Panc1 (cell line): ENCODE measurements at regions not wholly inside any gene's neighbourhood (a gene's known extent, or its start where the extent isn't known, plus 50 kb on each side); places are given as distances from the start of the nearest gene placed in this dataset.

Experiments used
- ATAC-seq: fragments of 200-7000 bp; cut with Tn5 transposase; 2 replicates; pipeline ENCODE4 v1.9.1; 2020; ENCODE audit warnings: mild to moderate bottlenecking, moderate library complexity
- BruUV-seq: library from RNA; stranded (reverse); fragments of 400-500 nt; replicated peaks from 2 replicates; lab custom pipeline; 2021; lab: Mats Ljungman, UMichigan
- CTCF ChIA-PET: fragments of 300-600 bp; sonication (Branson Sonifier 250); formaldehyde crosslinking; loops from one replicate; lab custom pipeline; 2022; ENCODE audit warnings: antibody characterized with exemption; lab: Charles Lee
- POLR2A ChIA-PET: fragments of 300-600 bp; sonication (Branson Sonifier 250); formaldehyde crosslinking; loops from one replicate; lab custom pipeline; 2022; ENCODE audit warnings: antibody characterized with exemption; lab: Charles Lee
- DNase-seq: peaks from one replicate; pipeline ENCODE4 v3.0.0-alpha.2; 2010; ENCODE audit warnings: low read depth, low spot score
- H3K27ac ChIP-seq: 2 replicates; pipeline ENCODE4 v1.5.1; 2011; ENCODE audit warnings: mild to moderate bottlenecking, low read length, inconsistent platforms
- H3K27me3 ChIP-seq: fragments of 200-500 bp; sonication (Bioruptor generic); 2 replicates; pipeline ENCODE4 v1.6.0; 2014; ENCODE audit warnings: low read length, inconsistent platforms; ENCODE audit not compliant: control insufficient read depth, insufficient read depth
- H3K36me3 ChIP-seq: fragments of 200-500 bp; sonication (Bioruptor generic); 2 replicates; pipeline ENCODE4 v1.5.1; 2014; ENCODE audit warnings: inconsistent platforms, mild to moderate bottlenecking, low read length, moderate library complexity; ENCODE audit not compliant: control insufficient read depth, insufficient read depth
- H3K4me1 ChIP-seq: 2 replicates; pipeline ENCODE4 v1.5.1; 2011; ENCODE audit warnings: inconsistent platforms, mild to moderate bottlenecking, low read length, moderate library complexity; ENCODE audit not compliant: control insufficient read depth, insufficient read depth
- H3K4me3 ChIP-seq, 2 experiments: 2 replicates each; pipeline ENCODE4 v1.5.1; 2011 to 2012; ENCODE audit warnings: low read depth in 2 of 2, low read length in 2 of 2, mild to moderate bottlenecking in 2 of 2, inconsistent platforms in 1 of 2, moderate library complexity in 1 of 2
- H3K9me3 ChIP-seq: fragments of 200-500 bp; sonication (Bioruptor generic); 2 replicates; pipeline ENCODE4 v1.5.1; 2014; ENCODE audit warnings: low read depth, mild to moderate bottlenecking, inconsistent platforms, low read length, moderate library complexity; ENCODE audit not compliant: control insufficient read depth, insufficient read depth
- CTCF ChIP-seq: fragments of 450-650 bp; IDR thresholded peaks from 2 replicates; pipeline ENCODE4 v1.5.1; 2017; ENCODE audit warnings: mild to moderate bottlenecking
- POLR2AphosphoS5 ChIP-seq: IDR thresholded peaks from 2 replicates; pipeline ENCODE4 v1.6.1; 2012; ENCODE audit warnings: mild to moderate bottlenecking, low read depth, low read length, moderate library complexity
- REST ChIP-seq, 2 experiments: IDR thresholded peaks; 2 replicates each; pipeline ENCODE4 v1.6.1; 2011 to 2012; ENCODE audit warnings: low read depth in 2 of 2, control low read depth in 1 of 2, low read length in 1 of 2, mild to moderate bottlenecking in 1 of 2, moderate library complexity in 1 of 2; ENCODE audit not compliant: insufficient read depth in 1 of 2
- SIN3A ChIP-seq: IDR thresholded peaks from 2 replicates; pipeline ENCODE4 v1.6.1; 2012; ENCODE audit warnings: low read depth, mild to moderate bottlenecking, low read length, moderate library complexity, borderline replicate concordance; ENCODE audit not compliant: insufficient read depth
- TCF7L2 ChIP-seq: IDR thresholded peaks from 2 replicates; pipeline ENCODE4 v1.6.1; 2011; ENCODE audit warnings: mild to moderate bottlenecking, low read depth, low read length, inconsistent platforms
- in situ Hi-C: cut with HindIII; loops from 2 replicates; pipeline ENCODE4 v1.10.0; 2016; ENCODE audit warnings: low sequenced_read_pairs, low pct_unique_long_range_greater_than_20kb
- intact Hi-C: fragments of 100-400 bp; cut with micrococcal nuclease; formaldehyde crosslinking; loops from one replicate; pipeline ENCODE4 v1.10.0; 2022; ENCODE audit not compliant: unreplicated experiment

GRCh38 chr2:212811036-212811805, 272.6 kb upstream of the ERBB4 start:
- intact Hi-C loops: no loop called here
- DNase-seq: no peak
- H3K4me1 ChIP-seq: no peaks in the 10 kb centered on the region
- BruUV-seq: no TSS peak
- no peaks in the 10 kb centered on the region for H3K9me3 ChIP-seq
- no peak overlapping the region for H3K27ac ChIP-seq
- H3K27me3 ChIP-seq: no peaks in the 10 kb centered on the region
- H3K36me3 ChIP-seq: no peaks in the 10 kb centered on the region
- POLR2A ChIA-PET: no interaction called here
- in situ Hi-C loops: no loop called here
- CTCF ChIA-PET: no interaction called here
- no peak for ATAC-seq
- no peak overlapping the region for H3K4me3 ChIP-seq
- no peak for TF ChIP-seq TCF7L2
- TF ChIP-seq CTCF: no peak
- no peak for TF ChIP-seq REST (IDR thresholded peaks at IDR 0.05; ENCODE audit: insufficient read depth in 1 of 2, low read depth in 2 of 2, low read length in 1 of 2)
- TF ChIP-seq POLR2AphosphoS5: no peak

- ChIA-PET CTCF (no interaction called here), POLR2A (no interaction called here)
- H3K36me3 ChIP-seq: no peaks in the 10 kb centered on the region
- no peak overlapping the region for H3K4me3 ChIP-seq
- H3K9me3 ChIP-seq: no peaks in the 10 kb centered on the region
- no peaks in the 10 kb centered on the region for H3K27me3 ChIP-seq
- DNase-seq (no peak), ATAC-seq (no peak)
- TF ChIP-seq CTCF (no peak), SIN3A (no peak), REST (IDR thresholded peaks at IDR 0.05; ENCODE audit: insufficient read depth in 1 of 2, low read depth in 2 of 2, low read length in 1 of 2) (no peak), TCF7L2 (no peak), POLR2AphosphoS5 (no peak)
- no peak overlapping the region for H3K27ac ChIP-seq
- intact Hi-C loops (no loop called here), in situ Hi-C loops (no loop called here)
- no peaks in the 10 kb centered on the region for H3K4me1 ChIP-seq
- BruUV-seq: no TSS peak
Observed at GRCh38 chr2:212797484-212798205, 259.0 kb upstream of the ERBB4 start.
